Epithelial cell of proximal tubule (primary cell): ENCODE measurements at regions not wholly inside any gene's neighbourhood (a gene's known extent, or its start where the extent isn't known, plus 50 kb on each side); places are given as distances from the start of the nearest gene placed in this dataset.

Experiments
- DNase-seq: peaks from one replicate; pipeline ENCODE4 v3.0.0-alpha.2; 2011; ENCODE audit warnings: low read depth
- H3K4me3 ChIP-seq: 2 replicates; pipeline ENCODE4 v1.5.1; 2011; ENCODE audit warnings: low read depth, mild to moderate bottlenecking, low read length
- CTCF ChIP-seq: conservative IDR thresholded peaks from 2 replicates; pipeline ENCODE4 v1.5.1; 2012; ENCODE audit warnings: low read depth, mild to moderate bottlenecking, low read length

GRCh38 chr16:85317704-85318103 is 205.4 kb upstream of the CIBAR2 start:
- no peak for TF ChIP-seq CTCF
- DNase-seq, result no peak
- no peak overlapping the region for H3K4me3 ChIP-seq

- no peak overlapping the region for H3K4me3 ChIP-seq
- no peak for DNase-seq
- no peak for TF ChIP-seq CTCF
Measured at GRCh38 chr16:85319208-85319983, 207.1 kb upstream of the CIBAR2 start.

- no peak for DNase-seq
- no peak for TF ChIP-seq CTCF
- H3K4me3 ChIP-seq, result no peak overlapping the region
Measured at GRCh38 chr16:85319984-85320440, 207.7 kb upstream of the CIBAR2 start.

- no peak overlapping the region for H3K4me3 ChIP-seq
- TF ChIP-seq CTCF, result no peak
- DNase-seq, result no peak
Measured at GRCh38 chr16:85320677-85321385, 208.6 kb upstream of the CIBAR2 start.

- DNase-seq, result no peak
- no peak for TF ChIP-seq CTCF
- H3K4me3 ChIP-seq, result peak overlapping the region; percentile 24
Measured at GRCh38 chr16:85321509-85322271, 209.4 kb upstream of the CIBAR2 start.

GRCh38 chr16:85323230-85323960 is 211.1 kb upstream of the CIBAR2 start:
- no peak overlapping the region for H3K4me3 ChIP-seq
- TF ChIP-seq CTCF, result no peak
- no peak for DNase-seq
